ENCODE measurements at regions not wholly inside any gene's neighbourhood (a gene's known extent, or its start where the extent isn't known, plus 50 kb on each side); places are given as distances from the start of the nearest gene placed in this dataset.

GRCh38 chr11:70547386-70547785, 149.1 kb downstream of the CTTN start:
- intact Hi-C loops (cut with micrococcal nuclease; ENCODE audit: unreplicated experiment) = no loop called here
- no peak overlapping the region for H3K27ac Mint-ChIP-seq (ENCODE audit: unreplicated experiment)
- CTCF ChIA-PET = interaction anchor here (0.5 kb wide), 1 partner anchor 393 kb away, joined by 3 read pairs; no protein-coding TSS in a partner anchor
- peaks cover 13% of the 10 kb centered on the region for H3K36me3 Mint-ChIP-seq (ENCODE audit: insufficient read depth, unreplicated experiment)
- no peaks in the 10 kb centered on the region for H3K4me1 Mint-ChIP-seq (ENCODE audit: low read depth, unreplicated experiment)
- H3K4me3 Mint-ChIP-seq (ENCODE audit: low read depth, unreplicated experiment) = no peak overlapping the region
- H3K9me3 Mint-ChIP-seq (ENCODE audit: low read depth, unreplicated experiment) = no peaks in the 10 kb centered on the region
- no peak for DNase-seq
- H3K27me3 Mint-ChIP-seq (ENCODE audit: unreplicated experiment) = no peaks in the 10 kb centered on the region
- BruUV-seq (replicated peaks) = no TSS peak
- TF ChIP-seq CTCF (IDR thresholded peaks at IDR 0.05; ENCODE audit: unreplicated experiment) = no peak

- BruUV-seq (replicated peaks) = no TSS peak
- no peaks in the 10 kb centered on the region for H3K27me3 Mint-ChIP-seq (ENCODE audit: unreplicated experiment)
- CTCF ChIA-PET = no interaction called here
Observed at GRCh38 chr11:70547821-70548670, 149.7 kb downstream of the CTTN start.

GRCh38 chr11:70548976-70549375, 150.6 kb downstream of the CTTN start:
- no peak for TF ChIP-seq CTCF (IDR thresholded peaks at IDR 0.05; ENCODE audit: unreplicated experiment)
- H3K36me3 Mint-ChIP-seq (ENCODE audit: insufficient read depth, unreplicated experiment) = peaks cover 13% of the 10 kb centered on the region
- no peak for DNase-seq
- no TSS peak for BruUV-seq (replicated peaks)
- H3K27me3 Mint-ChIP-seq (ENCODE audit: unreplicated experiment) = no peaks in the 10 kb centered on the region
- H3K4me3 Mint-ChIP-seq (ENCODE audit: low read depth, unreplicated experiment) = no peak overlapping the region
- intact Hi-C loops (cut with micrococcal nuclease; ENCODE audit: unreplicated experiment) = no loop called here
- CTCF ChIA-PET = no interaction called here
- H3K27ac Mint-ChIP-seq (ENCODE audit: unreplicated experiment) = no peak overlapping the region
- no peaks in the 10 kb centered on the region for H3K9me3 Mint-ChIP-seq (ENCODE audit: low read depth, unreplicated experiment)
- no peaks in the 10 kb centered on the region for H3K4me1 Mint-ChIP-seq (ENCODE audit: low read depth, unreplicated experiment)

More at GRCh38 chr11:70547821-70548670, 149.7 kb downstream of the CTTN start:
- H3K4me1 Mint-ChIP-seq (ENCODE audit: low read depth, unreplicated experiment) = no peaks in the 10 kb centered on the region
- H3K36me3 Mint-ChIP-seq (ENCODE audit: insufficient read depth, unreplicated experiment) = peaks cover 13% of the 10 kb centered on the region
- no peaks in the 10 kb centered on the region for H3K9me3 Mint-ChIP-seq (ENCODE audit: low read depth, unreplicated experiment)
- H3K4me3 Mint-ChIP-seq (ENCODE audit: low read depth, unreplicated experiment) = no peak overlapping the region
- intact Hi-C loops (cut with micrococcal nuclease; ENCODE audit: unreplicated experiment) = no loop called here
- no peak overlapping the region for H3K27ac Mint-ChIP-seq (ENCODE audit: unreplicated experiment)
- no peak for TF ChIP-seq CTCF (IDR thresholded peaks at IDR 0.05; ENCODE audit: unreplicated experiment)
- DNase-seq = no peak

- no TSS peak for BruUV-seq (replicated peaks)
- H3K9me3 Mint-ChIP-seq (ENCODE audit: low read depth, unreplicated experiment) = no peaks in the 10 kb centered on the region
- DNase-seq = no peak
- H3K36me3 Mint-ChIP-seq (ENCODE audit: insufficient read depth, unreplicated experiment) = peaks cover 13% of the 10 kb centered on the region
- intact Hi-C loops (cut with micrococcal nuclease; ENCODE audit: unreplicated experiment) = no loop called here
- no peaks in the 10 kb centered on the region for H3K4me1 Mint-ChIP-seq (ENCODE audit: low read depth, unreplicated experiment)
- no peak overlapping the region for H3K27ac Mint-ChIP-seq (ENCODE audit: unreplicated experiment)
- H3K27me3 Mint-ChIP-seq (ENCODE audit: unreplicated experiment) = no peaks in the 10 kb centered on the region
- no peak for TF ChIP-seq CTCF (IDR thresholded peaks at IDR 0.05; ENCODE audit: unreplicated experiment)
- H3K4me3 Mint-ChIP-seq (ENCODE audit: low read depth, unreplicated experiment) = no peak overlapping the region
- CTCF ChIA-PET = no interaction called here
Observed at GRCh38 chr11:70549386-70549785, 151.1 kb downstream of the CTTN start.

Measured in Calu3 (cell line).